ENCODE measurements at regions not wholly inside any gene's neighbourhood (a gene's known extent, or its start where the extent isn't known, plus 50 kb on each side); places are given as distances from the start of the nearest gene placed in this dataset.

DNA sequence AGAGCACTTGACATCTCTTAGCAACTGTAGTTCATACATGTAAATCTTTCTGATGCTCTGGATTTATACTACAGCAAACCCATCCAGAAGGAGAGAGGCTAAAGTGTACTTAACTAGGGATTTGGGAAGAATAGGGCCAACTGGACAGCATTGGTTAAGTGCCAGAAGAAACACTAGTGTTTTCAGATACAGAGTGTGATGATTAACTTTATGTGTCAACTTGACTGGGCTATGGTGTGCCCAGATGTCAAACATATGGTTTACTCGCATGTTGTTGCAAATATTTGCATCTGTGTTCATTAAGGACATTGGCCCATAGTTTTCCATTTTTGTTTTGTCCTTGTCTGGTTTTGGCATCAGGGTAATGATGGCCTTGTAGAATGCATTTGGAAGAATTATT lies 384.7 kb upstream of the KCND2 start:
- Mint-ChIP-seq H3K9me3 (ENCODE audit: insufficient read depth) (peaks cover 12% of the 10 kb centered on the region), H3K27ac (no peak overlapping the region), H3K27me3 (no peaks in the 10 kb centered on the region), H3K4me1 (no peaks in the 10 kb centered on the region), H3K4me3 (no peak overlapping the region)
- CTCF ChIA-PET: no interaction called here
- whole genome bisulfite sequencing (ENCODE audit: insufficient coverage): 80% methylated on average over 1 of the region's 1 CpG
- Histone ChIP-seq H4K20me1 (ENCODE audit: control insufficient read depth, insufficient read depth, low read length, poor library complexity, severe bottlenecking) (no peaks in the 10 kb centered on the region), H3K36me3 (replicated peaks in 1 of 2; ENCODE audit: control extremely low read depth in 1 of 2, control insufficient read depth in 1 of 2, extremely low read depth in 1 of 2, insufficient read depth in 2 of 2, low read length in 1 of 2) (no peaks in the 10 kb centered on the region), H2AFZ (ENCODE audit: insufficient read depth, low read depth, low read length, poor library complexity, severe bottlenecking) (no peak overlapping the region), H3K27ac (ENCODE audit: low read length in 2 of 2) (no peak overlapping the region), H3K4me3 (ENCODE audit: control extremely low read depth in 1 of 5, extremely low read depth in 1 of 5, insufficient read depth in 1 of 5, low read depth in 2 of 5, low read length in 4 of 5) (no peak overlapping the region), H3K4me2 (replicated peaks; ENCODE audit: low read depth, low read length, poor library complexity, severe bottlenecking) (no peak overlapping the region), H3K27me3 (replicated peaks in 1 of 4; ENCODE audit: control extremely low read depth in 1 of 4, control insufficient read depth in 3 of 4, insufficient read depth in 4 of 4, low read length in 3 of 4) (no peaks in the 10 kb centered on the region), H3K79me2 (ENCODE audit: control insufficient read depth, insufficient read depth, low read length) (no peaks in the 10 kb centered on the region), H3K4me1 (ENCODE audit: control insufficient read depth in 2 of 2, insufficient read depth in 2 of 2, low read length in 2 of 2) (no peaks in the 10 kb centered on the region), H3K9me3 (ENCODE audit: control extremely low read depth in 1 of 3, control insufficient read depth in 2 of 3, insufficient read depth in 1 of 3, low read length in 2 of 3) (peaks cover 0 to 8% (median 0%) of the 10 kb centered on the region in 3 donors), H3K9ac (ENCODE audit: low read length) (no peak overlapping the region)
- DNase-seq: no peak
- intact Hi-C loops (cut with micrococcal nuclease): no loop called here
- POLR2A ChIA-PET: no interaction called here
- no peak for ATAC-seq (ENCODE audit: low read depth)
- no peak for TF ChIP-seq EZH2 (IDR thresholded peaks at IDR 0.05; ENCODE audit: borderline replicate concordance, insufficient read depth, low read depth, low read length, poor library complexity, severe bottlenecking)
- TF ChIP-seq, protein P1, sequence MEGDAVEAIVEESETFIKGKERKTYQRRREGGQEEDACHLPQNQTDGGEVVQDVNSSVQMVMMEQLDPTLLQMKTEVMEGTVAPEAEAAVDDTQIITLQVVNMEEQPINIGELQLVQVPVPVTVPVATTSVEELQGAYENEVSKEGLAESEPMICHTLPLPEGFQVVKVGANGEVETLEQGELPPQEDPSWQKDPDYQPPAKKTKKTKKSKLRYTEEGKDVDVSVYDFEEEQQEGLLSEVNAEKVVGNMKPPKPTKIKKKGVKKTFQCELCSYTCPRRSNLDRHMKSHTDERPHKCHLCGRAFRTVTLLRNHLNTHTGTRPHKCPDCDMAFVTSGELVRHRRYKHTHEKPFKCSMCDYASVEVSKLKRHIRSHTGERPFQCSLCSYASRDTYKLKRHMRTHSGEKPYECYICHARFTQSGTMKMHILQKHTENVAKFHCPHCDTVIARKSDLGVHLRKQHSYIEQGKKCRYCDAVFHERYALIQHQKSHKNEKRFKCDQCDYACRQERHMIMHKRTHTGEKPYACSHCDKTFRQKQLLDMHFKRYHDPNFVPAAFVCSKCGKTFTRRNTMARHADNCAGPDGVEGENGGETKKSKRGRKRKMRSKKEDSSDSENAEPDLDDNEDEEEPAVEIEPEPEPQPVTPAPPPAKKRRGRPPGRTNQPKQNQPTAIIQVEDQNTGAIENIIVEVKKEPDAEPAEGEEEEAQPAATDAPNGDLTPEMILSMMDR (IDR thresholded peaks at IDR 0.05): no peak

DNA sequence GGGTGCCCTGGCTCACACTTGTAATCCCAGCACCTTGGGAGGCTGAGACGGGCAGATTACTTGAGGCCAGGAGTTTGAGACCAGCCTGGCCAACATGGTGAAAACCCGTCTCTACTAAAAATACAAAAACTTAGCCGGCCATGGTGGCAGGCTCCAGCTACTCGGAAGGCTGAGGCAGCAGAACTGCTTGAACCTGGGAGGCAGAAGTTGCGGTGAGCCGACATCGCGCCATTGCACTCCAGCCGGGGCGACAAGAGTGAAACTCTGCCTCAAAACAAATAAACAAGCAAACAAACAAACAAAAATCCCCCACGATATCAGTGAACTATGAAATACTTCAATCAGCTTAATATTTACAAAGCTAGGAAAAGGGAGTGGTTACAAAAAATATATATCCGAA lies 382.3 kb upstream of the KCND2 start:
- Mint-ChIP-seq H3K4me1 (no peaks in the 10 kb centered on the region), H3K27ac (no peak overlapping the region), H3K27me3 (no peaks in the 10 kb centered on the region), H3K9me3 (ENCODE audit: insufficient read depth) (peaks cover 8% of the 10 kb centered on the region), H3K4me3 (no peak overlapping the region)
- Histone ChIP-seq H3K9ac (ENCODE audit: low read length) (no peak overlapping the region), H2AFZ (ENCODE audit: insufficient read depth, low read depth, low read length, poor library complexity, severe bottlenecking) (no peak overlapping the region), H3K36me3 (replicated peaks in 1 of 2; ENCODE audit: control extremely low read depth in 1 of 2, control insufficient read depth in 1 of 2, extremely low read depth in 1 of 2, insufficient read depth in 2 of 2, low read length in 1 of 2) (no peaks in the 10 kb centered on the region), H3K27me3 (replicated peaks in 1 of 4; ENCODE audit: control extremely low read depth in 1 of 4, control insufficient read depth in 3 of 4, insufficient read depth in 4 of 4, low read length in 3 of 4) (no peaks in the 10 kb centered on the region), H4K20me1 (ENCODE audit: control insufficient read depth, insufficient read depth, low read length, poor library complexity, severe bottlenecking) (no peaks in the 10 kb centered on the region), H3K27ac (ENCODE audit: low read length in 2 of 2) (no peak overlapping the region), H3K4me2 (replicated peaks; ENCODE audit: low read depth, low read length, poor library complexity, severe bottlenecking) (no peak overlapping the region), H3K9me3 (ENCODE audit: control extremely low read depth in 1 of 3, control insufficient read depth in 2 of 3, insufficient read depth in 1 of 3, low read length in 2 of 3) (peaks cover 0 to 8% (median 0%) of the 10 kb centered on the region in 3 donors), H3K79me2 (ENCODE audit: control insufficient read depth, insufficient read depth, low read length) (no peaks in the 10 kb centered on the region), H3K4me1 (ENCODE audit: control insufficient read depth in 2 of 2, insufficient read depth in 2 of 2, low read length in 2 of 2) (no peaks in the 10 kb centered on the region), H3K4me3 (ENCODE audit: control extremely low read depth in 1 of 5, extremely low read depth in 1 of 5, insufficient read depth in 1 of 5, low read depth in 2 of 5, low read length in 4 of 5) (no peak overlapping the region)
- CTCF ChIA-PET: no interaction called here
- intact Hi-C loops (cut with micrococcal nuclease): no loop called here
- 97% methylated on average over 8 of the region's 12 CpGs for WGBS (ENCODE audit: insufficient coverage)
- TF ChIP-seq EZH2 (IDR thresholded peaks at IDR 0.05; ENCODE audit: borderline replicate concordance, insufficient read depth, low read depth, low read length, poor library complexity, severe bottlenecking): no peak
- TF ChIP-seq, protein P1 (IDR thresholded peaks at IDR 0.05): no peak
- DNase-seq (no peak), ATAC-seq (ENCODE audit: low read depth) (no peak)
- POLR2A ChIA-PET: no interaction called here
